DND-41 (cell line): ENCODE measurements at regions not wholly inside any gene's neighbourhood (a gene's known extent, or its start where the extent isn't known, plus 50 kb on each side); places are given as distances from the start of the nearest gene placed in this dataset.

Source experiments
- ATAC-seq: fragments of 200-7000 bp; cut with Tn5 transposase; 3 replicates; pipeline ENCODE4 v1.9.1; 2021; ENCODE audit warnings: low read depth; ENCODE audit not compliant: insufficient read depth
- DNase-seq: peaks from one replicate; pipeline ENCODE4 v3.0.0-alpha.2; 2020
- H2AFZ ChIP-seq: 2 replicates; pipeline ENCODE4 v1.6.0; 2012; ENCODE audit warnings: low read depth, low read length
- H3K27ac ChIP-seq: 2 replicates; pipeline ENCODE4 v1.5.1; 2012; ENCODE audit warnings: low read length, inconsistent platforms
- H3K27me3 ChIP-seq: fragments of 200-600 bp; sonication (generic); 2 replicates; pipeline ENCODE4 v1.6.0; 2012; ENCODE audit warnings: low read length, mild to moderate bottlenecking, inconsistent platforms; ENCODE audit not compliant: insufficient read depth, poor library complexity
- H3K36me3 ChIP-seq: 2 replicates; pipeline ENCODE4 v1.5.1; 2012; ENCODE audit warnings: low read length, inconsistent platforms; ENCODE audit not compliant: insufficient read depth
- H3K4me1 ChIP-seq: 2 replicates; pipeline ENCODE4 v1.5.1; 2012; ENCODE audit warnings: mild to moderate bottlenecking, low read length; ENCODE audit not compliant: insufficient read depth
- H3K4me2 ChIP-seq: 2 replicates; pipeline ENCODE4 v1.6.0; 2012; ENCODE audit warnings: mild to moderate bottlenecking, moderate library complexity, low read length, inconsistent platforms; ENCODE audit not compliant: insufficient read depth
- H3K4me3 ChIP-seq, 2 experiments: fragments of 200-600 bp in 1 of 2; shearing (Covaris generic) in 1 of 2; 2 replicates each; pipeline ENCODE4 v1.5.1; 2012 to 2016; ENCODE audit warnings: inconsistent platforms in 2 of 2, low read length in 2 of 2, mild to moderate bottlenecking in 2 of 2, low read depth in 1 of 2, moderate library complexity in 1 of 2
- H3K79me2 ChIP-seq: 2 replicates; pipeline ENCODE4 v1.6.0; 2012; ENCODE audit warnings: low read length, inconsistent platforms; ENCODE audit not compliant: insufficient read depth
- H3K9ac ChIP-seq: 2 replicates; pipeline ENCODE4 v1.6.0; 2012; ENCODE audit warnings: low read depth, mild to moderate bottlenecking, inconsistent platforms, low read length, moderate library complexity
- H3K9me3 ChIP-seq: 2 replicates; pipeline ENCODE4 v1.5.1; 2012; ENCODE audit warnings: low read length, moderate library complexity, mild to moderate bottlenecking, inconsistent platforms; ENCODE audit not compliant: insufficient read depth, severe bottlenecking
- H4K20me1 ChIP-seq: 2 replicates; pipeline ENCODE4 v1.6.0; 2012; ENCODE audit warnings: low read length; ENCODE audit not compliant: insufficient read depth
- EZH2 ChIP-seq: IDR thresholded peaks from 3 replicates; pipeline ENCODE4 v1.6.1; 2012; ENCODE audit warnings: borderline replicate concordance, low read depth, mild to moderate bottlenecking, moderate library complexity, low read length, inconsistent platforms; ENCODE audit not compliant: severe bottlenecking
- TF ChIP-seq, protein P1 (sequence below): IDR thresholded peaks from 2 replicates; pipeline ENCODE4 v1.5.1; 2012; ENCODE audit warnings: borderline replicate concordance, low read length, moderate library complexity, mild to moderate bottlenecking; ENCODE audit not compliant: poor library complexity, severe bottlenecking; ENCODE audit errors: extremely low read depth

- Histone ChIP-seq H3K4me2 (no peak overlapping the region), H3K79me2 (no peaks in the 10 kb centered on the region), H3K27me3 (no peaks in the 10 kb centered on the region), H3K36me3 (no peaks in the 10 kb centered on the region), H3K27ac (no peak overlapping the region), H2AFZ (no peak overlapping the region), H4K20me1 (no peaks in the 10 kb centered on the region), H3K9ac (no peak overlapping the region), H3K9me3 (no peaks in the 10 kb centered on the region), H3K4me3 (no peak overlapping the region), H3K4me1 (no peaks in the 10 kb centered on the region)
- no peak for DNase-seq
- TF ChIP-seq, protein P1, sequence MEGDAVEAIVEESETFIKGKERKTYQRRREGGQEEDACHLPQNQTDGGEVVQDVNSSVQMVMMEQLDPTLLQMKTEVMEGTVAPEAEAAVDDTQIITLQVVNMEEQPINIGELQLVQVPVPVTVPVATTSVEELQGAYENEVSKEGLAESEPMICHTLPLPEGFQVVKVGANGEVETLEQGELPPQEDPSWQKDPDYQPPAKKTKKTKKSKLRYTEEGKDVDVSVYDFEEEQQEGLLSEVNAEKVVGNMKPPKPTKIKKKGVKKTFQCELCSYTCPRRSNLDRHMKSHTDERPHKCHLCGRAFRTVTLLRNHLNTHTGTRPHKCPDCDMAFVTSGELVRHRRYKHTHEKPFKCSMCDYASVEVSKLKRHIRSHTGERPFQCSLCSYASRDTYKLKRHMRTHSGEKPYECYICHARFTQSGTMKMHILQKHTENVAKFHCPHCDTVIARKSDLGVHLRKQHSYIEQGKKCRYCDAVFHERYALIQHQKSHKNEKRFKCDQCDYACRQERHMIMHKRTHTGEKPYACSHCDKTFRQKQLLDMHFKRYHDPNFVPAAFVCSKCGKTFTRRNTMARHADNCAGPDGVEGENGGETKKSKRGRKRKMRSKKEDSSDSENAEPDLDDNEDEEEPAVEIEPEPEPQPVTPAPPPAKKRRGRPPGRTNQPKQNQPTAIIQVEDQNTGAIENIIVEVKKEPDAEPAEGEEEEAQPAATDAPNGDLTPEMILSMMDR, result no peak
- no peak for TF ChIP-seq EZH2
- ATAC-seq, result no peak
Observed at GRCh38 chr4:41406113-41406516, 131.8 kb upstream of the LIMCH1 start.

DNA sequence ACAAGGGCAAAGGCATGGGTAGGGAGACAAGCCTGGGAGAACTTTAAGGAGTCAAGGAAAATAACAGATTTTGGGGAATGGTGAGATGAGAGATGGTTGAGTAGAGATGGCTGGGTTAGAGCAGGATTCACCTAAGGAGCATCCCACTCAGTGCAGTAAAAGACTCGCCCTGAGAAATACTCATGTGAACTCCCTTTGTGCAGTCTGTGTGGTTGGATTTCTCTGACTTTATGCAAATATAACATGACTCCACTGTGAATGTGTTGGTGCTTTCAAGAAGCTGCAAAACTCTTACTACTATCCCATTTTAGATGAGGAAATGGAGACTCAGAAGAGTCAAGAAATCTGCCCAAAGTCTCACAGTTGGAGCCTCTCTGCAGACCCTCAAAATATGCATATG, 129.8 kb upstream of the LIMCH1 start:
- Histone ChIP-seq H3K4me1 (no peaks in the 10 kb centered on the region), H3K36me3 (no peaks in the 10 kb centered on the region), H3K9ac (no peak overlapping the region), H3K79me2 (no peaks in the 10 kb centered on the region), H3K27ac (no peak overlapping the region), H2AFZ (no peak overlapping the region), H4K20me1 (no peaks in the 10 kb centered on the region), H3K27me3 (no peaks in the 10 kb centered on the region), H3K4me3 (no peak overlapping the region), H3K4me2 (no peak overlapping the region), H3K9me3 (no peaks in the 10 kb centered on the region)
- DNase-seq, result no peak
- ATAC-seq, result no peak
- no peak for TF ChIP-seq EZH2
- TF ChIP-seq, protein P1, result no peak

- no peaks in the 10 kb centered on the region for H3K27me3 ChIP-seq
- H3K27ac ChIP-seq, result no peak overlapping the region
- ATAC-seq, result no peak
- no peak for TF ChIP-seq EZH2
- TF ChIP-seq, protein P1, result no peak
- H3K36me3 ChIP-seq, result no peaks in the 10 kb centered on the region
- no peaks in the 10 kb centered on the region for H3K79me2 ChIP-seq
- no peak overlapping the region for H2AFZ ChIP-seq
- DNase-seq, result no peak
- no peaks in the 10 kb centered on the region for H4K20me1 ChIP-seq
- H3K9me3 ChIP-seq, result no peaks in the 10 kb centered on the region
- H3K9ac ChIP-seq, result no peak overlapping the region
- H3K4me2 ChIP-seq, result no peak overlapping the region
- H3K4me1 ChIP-seq, result no peaks in the 10 kb centered on the region
- no peak overlapping the region for H3K4me3 ChIP-seq
Observed at GRCh38 chr4:41408859-41409593, 128.9 kb upstream of the LIMCH1 start.
